GM18907 (cell line): ENCODE measurements at regions not wholly inside any gene's neighbourhood (a gene's known extent, or its start where the extent isn't known, plus 50 kb on each side); places are given as distances from the start of the nearest gene placed in this dataset.

ENCODE experiments used
- ATAC-seq: cut with Tn5 transposase; IDR thresholded peaks from one replicate; pipeline ENCODE4 v1.9.1; 2021; ENCODE audit warnings: mild to moderate bottlenecking, moderate library complexity; ENCODE audit not compliant: unreplicated experiment

- no peak for ATAC-seq
These were observed 293.6 kb downstream of the SOX11 start for GRCh38 chr2:5985536-5986385.

GRCh38 chr2:5986801-5987787, 294.9 kb downstream of the SOX11 start:
- ATAC-seq: no peak

- no peak for ATAC-seq
These were observed 295.9 kb downstream of the SOX11 start for GRCh38 chr2:5988120-5988519.

GRCh38 chr2:5990086-5990485, 297.9 kb downstream of the SOX11 start:
- ATAC-seq: no peak

GRCh38 chr2:5991305-5991968, 299.3 kb downstream of the SOX11 start:
- no peak for ATAC-seq

GRCh38 chr2:5995832-5996231, 303.6 kb downstream of the SOX11 start:
- ATAC-seq: no peak

GRCh38 chr2:6008186-6008585, 316.0 kb downstream of the SOX11 start:
- ATAC-seq: no peak

DNA sequence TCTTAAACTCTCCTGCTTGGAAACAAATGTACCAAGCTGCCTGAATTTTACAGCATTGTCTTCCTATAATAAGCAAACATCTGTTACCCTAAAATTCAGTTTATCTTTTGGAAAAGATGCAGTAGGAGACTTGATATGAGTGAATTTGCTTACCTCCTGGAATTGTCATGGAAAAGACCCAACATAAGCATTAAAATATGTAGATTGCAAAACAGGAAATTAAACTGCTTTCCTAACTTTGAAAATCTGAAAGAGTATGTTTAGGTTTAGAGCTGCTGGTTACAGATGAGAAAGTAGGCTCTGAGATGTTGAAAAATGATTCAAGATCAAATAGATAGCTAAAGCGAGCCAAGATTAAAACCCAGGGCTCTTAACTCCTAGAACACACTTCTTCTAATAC, 316.5 kb downstream of the SOX11 start:
- no peak for ATAC-seq

DNA sequence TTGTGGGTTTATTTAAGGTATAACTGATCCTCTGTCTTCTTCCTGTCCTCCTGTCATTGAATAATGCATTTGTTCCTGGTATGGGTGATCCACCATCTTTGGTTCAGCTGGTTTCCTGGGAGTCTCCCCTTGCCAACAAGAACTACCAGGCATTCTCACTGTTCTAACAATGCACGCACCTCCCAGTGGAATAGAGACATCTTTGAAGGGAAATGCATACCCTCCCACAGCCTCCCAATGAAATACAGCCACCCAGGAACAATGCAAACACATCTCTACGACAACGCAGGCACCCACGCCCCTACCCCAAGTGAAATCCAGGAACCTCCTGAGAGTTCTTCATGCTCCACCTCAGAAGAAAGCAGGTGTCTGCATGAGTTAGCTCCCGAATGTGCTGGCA, 318.0 kb downstream of the SOX11 start:
- ATAC-seq: no peak

DNA sequence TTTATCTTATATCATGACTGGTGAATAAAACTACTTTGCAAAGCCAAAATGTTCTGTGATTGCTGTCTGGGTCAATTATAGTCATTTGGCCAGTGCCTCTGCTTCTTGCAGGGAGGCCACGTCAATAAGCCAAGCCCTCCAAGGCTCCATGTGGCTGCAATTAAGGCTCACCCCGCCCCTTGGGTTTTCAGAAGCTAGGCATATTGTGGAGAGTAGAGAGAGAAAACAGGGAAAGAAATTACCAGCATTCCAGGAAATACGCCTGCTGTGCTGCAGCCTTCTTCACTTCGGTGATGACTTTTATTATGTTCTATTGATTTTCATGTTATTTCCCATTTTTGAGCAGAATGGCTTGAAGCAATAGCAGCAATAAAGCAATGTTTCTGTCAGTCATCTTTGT, 319.7 kb downstream of the SOX11 start:
- ATAC-seq: no peak

DNA sequence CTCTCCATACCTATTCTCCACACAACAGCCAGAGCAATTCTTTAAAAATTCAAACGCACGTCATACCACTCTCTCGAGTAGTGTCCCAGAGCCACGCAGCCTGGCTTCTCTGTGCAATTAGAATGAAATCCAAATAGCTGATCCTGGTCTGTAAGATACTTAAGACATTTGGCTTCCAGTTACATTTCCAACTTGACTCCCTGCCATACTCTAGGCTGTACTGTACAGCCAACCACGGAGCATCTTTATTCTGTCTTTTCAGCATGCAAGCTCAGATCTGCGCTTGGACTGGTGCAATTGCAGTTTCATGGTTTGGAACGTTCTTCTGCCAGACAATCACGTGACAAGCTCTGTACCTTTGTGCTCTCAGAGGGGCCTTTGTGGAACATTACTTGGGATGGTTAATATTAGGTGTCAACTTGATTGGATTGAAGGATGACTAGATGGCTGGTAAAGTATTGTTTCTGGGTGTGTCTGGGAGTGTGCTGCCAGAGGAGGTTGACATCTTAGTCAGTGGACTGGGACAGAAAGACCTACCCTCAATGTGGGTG, 325.6 kb downstream of the SOX11 start:
- no peak for ATAC-seq

DNA sequence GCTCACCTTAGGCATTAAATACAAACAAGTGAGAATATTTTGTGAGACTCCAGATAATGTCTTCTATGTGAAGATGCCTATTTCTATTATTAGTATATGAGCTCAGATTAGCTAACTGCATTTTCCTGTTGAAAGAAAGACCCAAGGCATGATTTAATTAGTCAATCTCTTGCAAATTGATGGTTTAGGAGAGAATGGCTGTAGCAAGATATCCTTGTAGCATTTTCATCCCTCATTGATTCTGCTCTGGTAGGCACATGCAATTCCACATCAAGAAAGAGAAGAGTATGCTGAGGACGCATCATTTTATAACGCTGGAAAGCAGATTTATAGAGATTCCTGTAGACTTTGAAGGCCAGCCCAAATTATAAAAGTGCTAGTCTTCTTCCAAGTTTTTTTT, 332.0 kb downstream of the SOX11 start:
- no peak for ATAC-seq

- no peak for ATAC-seq
These were observed 332.6 kb downstream of the SOX11 start for GRCh38 chr2:6024784-6025183.

DNA sequence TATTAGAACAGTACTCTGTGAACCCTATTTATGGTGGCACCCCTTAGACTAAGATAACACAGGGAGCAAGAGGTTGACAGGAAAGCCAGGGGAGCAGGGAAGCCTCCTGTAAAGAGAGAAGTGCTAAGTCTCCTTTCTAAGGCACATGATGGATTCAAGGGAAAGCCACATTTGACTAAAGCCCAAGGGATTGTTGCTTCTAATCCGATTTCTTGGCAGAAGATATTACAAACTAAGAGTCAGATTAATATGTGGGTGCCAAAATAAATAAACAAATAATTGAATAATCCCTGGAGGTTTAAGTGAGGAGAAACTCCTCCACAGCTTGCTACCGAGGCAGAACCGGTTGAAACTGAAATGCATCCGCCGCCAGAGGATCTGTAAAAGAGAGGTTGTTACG, 333.2 kb downstream of the SOX11 start:
- no peak for ATAC-seq

DNA sequence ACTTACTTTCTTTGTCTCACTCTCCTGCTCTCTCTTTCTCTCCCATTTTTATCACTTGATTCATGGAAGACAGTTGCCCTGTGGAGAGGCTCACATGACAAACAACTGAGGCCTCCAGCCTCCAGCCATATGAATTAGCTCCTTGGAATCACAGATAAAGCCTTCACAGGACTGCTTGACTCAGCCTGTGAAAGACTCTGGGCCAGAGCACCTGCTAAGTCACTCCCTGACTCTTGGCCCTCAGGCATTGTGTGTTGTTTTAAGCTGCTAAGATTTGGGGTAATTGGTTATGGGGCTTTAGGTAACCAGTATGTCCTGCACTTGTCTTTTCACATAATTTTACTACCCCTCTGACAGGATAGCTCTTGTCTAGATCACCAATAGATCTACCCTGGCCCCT, 334.9 kb downstream of the SOX11 start:
- ATAC-seq: no peak

- ATAC-seq: no peak
These were observed 339.1 kb downstream of the SOX11 start for GRCh38 chr2:6031200-6031867.

GRCh38 chr2:6036211-6036610, 344.0 kb downstream of the SOX11 start:
- ATAC-seq: no peak

DNA sequence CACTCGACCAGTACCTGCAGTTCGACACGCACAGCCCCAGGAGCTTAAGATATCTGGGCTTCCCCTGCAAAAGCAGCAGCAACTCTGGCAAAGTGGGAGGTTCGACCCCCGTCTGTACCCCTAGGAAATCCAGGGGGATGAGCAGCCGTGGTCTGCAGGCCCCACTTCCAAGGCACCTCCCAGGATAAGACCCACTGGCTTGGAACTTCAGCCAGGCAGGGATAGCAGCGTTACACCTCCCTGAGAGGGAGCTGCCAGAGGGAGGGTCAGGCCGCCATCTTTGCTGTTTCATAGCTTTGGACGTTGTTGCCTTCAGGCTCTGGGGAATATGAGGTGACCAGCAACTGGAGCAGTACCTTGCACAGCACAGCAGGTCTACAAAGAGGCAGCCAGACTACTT, 351.1 kb downstream of the SOX11 start:
- ATAC-seq: no peak

DNA sequence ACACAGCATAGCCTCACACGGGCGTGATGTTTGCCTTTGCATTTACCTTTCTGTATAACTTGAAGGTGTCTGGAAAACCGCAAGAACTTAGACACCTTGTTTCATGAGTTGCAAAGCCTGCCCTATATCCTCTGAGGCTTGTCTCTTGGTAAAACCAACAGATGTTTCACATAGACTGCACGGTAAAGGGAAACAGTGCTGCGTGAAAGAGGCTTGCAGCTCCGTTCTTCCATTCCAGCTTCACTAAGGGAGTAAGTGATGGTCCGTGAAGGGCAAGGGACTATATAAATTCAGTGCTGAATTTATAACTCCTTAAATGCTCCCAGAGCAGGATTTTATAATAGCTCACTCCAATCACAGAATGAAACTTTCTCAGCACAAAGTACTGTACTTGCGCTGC, 360.5 kb downstream of the SOX11 start:
- no peak for ATAC-seq

DNA sequence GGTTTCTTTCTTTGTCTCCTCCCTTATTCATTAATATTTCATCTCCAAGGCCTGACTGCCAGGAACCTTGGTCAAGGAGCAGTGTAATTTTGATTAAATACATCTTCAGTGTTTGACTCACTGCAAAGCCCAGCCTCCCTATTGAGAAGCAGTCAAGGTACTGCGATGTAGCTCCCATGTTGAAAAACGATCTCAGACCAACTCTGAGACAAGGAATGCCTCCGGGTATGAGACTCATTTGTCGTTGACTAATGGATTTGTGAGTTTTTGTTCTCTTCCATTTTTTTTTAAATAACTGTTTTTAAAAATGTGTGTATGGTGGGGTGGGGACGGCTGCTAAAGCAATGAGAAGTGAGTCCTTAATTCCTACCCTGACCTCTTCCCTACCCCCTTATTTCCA, 361.6 kb downstream of the SOX11 start:
- ATAC-seq: no peak
